ENCODE measurements at regions not wholly inside any gene's neighbourhood (a gene's known extent, or its start where the extent isn't known, plus 50 kb on each side); places are given as distances from the start of the nearest gene placed in this dataset.
A peak's percentile ranks its signal among the peaks of the same experiment; 100 is the strongest.

DNA sequence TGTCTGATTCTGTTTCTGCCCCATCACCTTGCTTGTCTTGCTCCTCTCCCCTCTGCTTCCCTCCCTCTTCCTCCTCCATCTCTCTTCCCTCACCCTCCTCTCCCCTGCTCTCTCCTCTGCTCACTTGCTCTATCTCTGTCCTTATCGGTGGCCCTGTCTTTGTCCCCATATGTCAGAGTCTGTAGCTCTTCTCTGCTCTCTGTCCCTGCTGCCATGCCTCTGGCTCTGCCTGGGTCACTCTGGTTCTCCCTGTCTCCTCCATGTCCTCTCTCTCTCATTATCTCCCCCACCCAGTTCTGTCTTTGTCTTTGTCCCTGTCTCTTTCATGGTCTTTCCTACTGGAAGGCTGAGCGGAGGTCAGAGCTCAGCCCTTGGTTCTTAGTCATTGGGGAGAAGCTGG, 169.1 kb upstream of the NLRP1 start:
- no peak for TF ChIP-seq POLR2A (IDR thresholded peaks at IDR 0.05; ENCODE audit: extremely low read depth, insufficient read length)
- TF ChIP-seq MYC (IDR thresholded peaks at IDR 0.05; ENCODE audit: low read depth, low read length): no peak
- TF ChIP-seq, protein P1, sequence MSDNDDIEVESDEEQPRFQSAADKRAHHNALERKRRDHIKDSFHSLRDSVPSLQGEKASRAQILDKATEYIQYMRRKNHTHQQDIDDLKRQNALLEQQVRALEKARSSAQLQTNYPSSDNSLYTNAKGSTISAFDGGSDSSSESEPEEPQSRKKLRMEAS (IDR thresholded peaks at IDR 0.05; ENCODE audit: low read depth, low read length): no peak
- TF ChIP-seq, protein P2, sequence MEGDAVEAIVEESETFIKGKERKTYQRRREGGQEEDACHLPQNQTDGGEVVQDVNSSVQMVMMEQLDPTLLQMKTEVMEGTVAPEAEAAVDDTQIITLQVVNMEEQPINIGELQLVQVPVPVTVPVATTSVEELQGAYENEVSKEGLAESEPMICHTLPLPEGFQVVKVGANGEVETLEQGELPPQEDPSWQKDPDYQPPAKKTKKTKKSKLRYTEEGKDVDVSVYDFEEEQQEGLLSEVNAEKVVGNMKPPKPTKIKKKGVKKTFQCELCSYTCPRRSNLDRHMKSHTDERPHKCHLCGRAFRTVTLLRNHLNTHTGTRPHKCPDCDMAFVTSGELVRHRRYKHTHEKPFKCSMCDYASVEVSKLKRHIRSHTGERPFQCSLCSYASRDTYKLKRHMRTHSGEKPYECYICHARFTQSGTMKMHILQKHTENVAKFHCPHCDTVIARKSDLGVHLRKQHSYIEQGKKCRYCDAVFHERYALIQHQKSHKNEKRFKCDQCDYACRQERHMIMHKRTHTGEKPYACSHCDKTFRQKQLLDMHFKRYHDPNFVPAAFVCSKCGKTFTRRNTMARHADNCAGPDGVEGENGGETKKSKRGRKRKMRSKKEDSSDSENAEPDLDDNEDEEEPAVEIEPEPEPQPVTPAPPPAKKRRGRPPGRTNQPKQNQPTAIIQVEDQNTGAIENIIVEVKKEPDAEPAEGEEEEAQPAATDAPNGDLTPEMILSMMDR (IDR thresholded peaks at IDR 0.05; ENCODE audit: low read depth, low read length): no peak
- no peak overlapping the region for H3K4me3 ChIP-seq (ENCODE audit: low read depth, low read length)
- no peak for DNase-seq (ENCODE audit: low read depth)

DNA sequence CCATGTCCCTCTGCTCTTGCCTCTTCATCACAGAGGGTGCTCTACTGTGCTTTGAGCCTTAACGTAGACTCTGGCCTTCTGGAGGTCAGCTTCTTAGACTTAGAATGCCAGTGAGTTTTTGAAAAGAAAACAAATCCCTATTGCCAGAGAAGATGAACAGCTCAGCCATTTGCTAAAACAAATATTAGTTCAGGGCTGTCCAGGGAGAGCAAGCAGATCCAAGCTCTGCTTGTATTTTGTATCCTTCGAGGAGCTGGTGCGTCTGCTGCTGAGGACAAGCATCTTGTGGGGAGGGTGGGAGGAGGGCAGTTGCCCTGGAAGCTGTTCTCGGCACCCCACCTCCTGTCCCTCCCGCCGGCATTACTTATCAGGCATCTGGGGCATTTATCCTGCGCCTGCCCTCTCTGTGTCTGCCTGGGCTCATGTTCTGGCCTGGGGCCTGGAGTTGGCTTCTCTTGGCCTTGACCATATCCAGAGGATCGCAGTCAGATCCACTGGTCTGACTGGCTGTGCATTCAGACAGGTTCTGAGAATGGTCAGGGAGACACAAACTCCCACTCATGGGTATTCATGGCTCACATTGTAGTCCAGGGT, 173.1 kb upstream of the NLRP1 start:
- DNase-seq (ENCODE audit: low read depth): no peak
- H3K4me3 ChIP-seq (ENCODE audit: low read depth, low read length): no peak overlapping the region
- TF ChIP-seq MYC (IDR thresholded peaks at IDR 0.05; ENCODE audit: low read depth, low read length) (no peak), POLR2A (IDR thresholded peaks at IDR 0.05; ENCODE audit: extremely low read depth, insufficient read length) (no peak)
- TF ChIP-seq, protein P2 (IDR thresholded peaks at IDR 0.05; ENCODE audit: low read depth, low read length): no peak
- TF ChIP-seq, protein P1 (IDR thresholded peaks at IDR 0.05; ENCODE audit: low read depth, low read length): no peak

DNA sequence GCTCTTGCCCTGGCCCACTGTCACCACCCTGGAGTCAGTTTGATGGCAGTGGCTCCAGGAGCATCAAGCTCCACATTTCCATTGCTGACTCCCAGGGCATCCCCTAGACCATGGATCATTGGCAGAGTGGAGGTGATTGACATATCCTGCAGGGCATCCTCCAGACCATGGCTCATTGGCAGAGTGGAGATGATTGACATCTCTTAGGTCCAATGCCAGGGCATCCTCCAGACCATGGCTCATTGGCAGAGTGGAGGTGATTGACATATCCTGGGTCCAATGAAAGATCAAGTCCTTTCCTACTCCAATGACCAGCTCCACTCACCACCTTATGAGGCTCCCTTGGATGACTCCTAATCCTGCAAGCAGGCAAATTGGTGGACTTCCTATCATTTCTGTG, 174.3 kb upstream of the NLRP1 start:
- peak; percentile 44 for DNase-seq (ENCODE audit: low read depth)
- H3K4me3 ChIP-seq (ENCODE audit: low read depth, low read length): no peak overlapping the region
- no peak for TF ChIP-seq POLR2A (IDR thresholded peaks at IDR 0.05; ENCODE audit: extremely low read depth, insufficient read length)

DNA sequence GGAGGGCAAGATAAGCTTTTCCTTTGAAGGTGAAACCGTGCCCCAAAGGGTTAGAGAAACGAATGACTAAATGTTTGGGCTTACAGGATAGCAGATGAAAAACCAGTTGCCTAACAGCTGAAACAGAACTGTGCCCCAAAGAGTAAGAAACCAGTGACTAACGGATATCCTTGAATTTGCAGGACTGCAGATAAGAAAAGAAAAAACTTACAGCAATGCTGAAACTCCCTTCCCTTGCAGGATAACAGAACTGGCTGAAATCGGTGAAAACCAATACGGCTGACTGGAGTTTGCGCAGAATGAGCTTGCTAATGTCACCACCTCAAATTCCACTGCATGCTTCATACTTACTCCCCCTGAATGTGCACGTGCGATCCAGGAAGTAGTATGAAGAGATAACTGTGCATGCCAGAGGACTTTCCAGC, 175.2 kb upstream of the NLRP1 start:
- no peak overlapping the region for H3K4me3 ChIP-seq (ENCODE audit: low read depth, low read length)
- DNase-seq (ENCODE audit: low read depth): no peak
- TF ChIP-seq, protein P2 (IDR thresholded peaks at IDR 0.05; ENCODE audit: low read depth, low read length): no peak
- TF ChIP-seq, protein P1 (IDR thresholded peaks at IDR 0.05; ENCODE audit: low read depth, low read length): no peak
- TF ChIP-seq POLR2A (IDR thresholded peaks at IDR 0.05; ENCODE audit: extremely low read depth, insufficient read length) (no peak), MYC (IDR thresholded peaks at IDR 0.05; ENCODE audit: low read depth, low read length) (no peak)

DNA sequence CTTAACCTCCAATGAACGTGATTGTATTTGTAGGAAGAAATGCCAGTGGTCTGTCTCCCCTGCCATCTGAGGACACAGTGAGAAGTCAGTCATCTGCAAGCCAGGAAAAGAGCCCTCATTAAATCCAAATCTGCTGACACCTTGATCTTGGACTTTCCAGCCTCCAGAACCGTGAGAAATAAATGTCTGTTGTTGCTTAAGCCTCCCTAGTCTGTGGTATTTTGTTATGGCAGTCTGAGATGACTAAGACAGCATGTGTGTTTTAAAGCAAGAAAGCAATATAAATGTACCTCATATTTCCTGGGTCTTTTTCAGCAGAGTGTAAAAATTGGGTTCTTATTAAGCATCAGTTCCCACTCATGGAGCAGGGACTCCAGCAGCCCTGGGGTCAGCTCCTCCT, 177.9 kb upstream of the NLRP1 start:
- no peak for DNase-seq (ENCODE audit: low read depth)
- TF ChIP-seq, protein P2 (IDR thresholded peaks at IDR 0.05; ENCODE audit: low read depth, low read length): no peak
- TF ChIP-seq POLR2A (IDR thresholded peaks at IDR 0.05; ENCODE audit: extremely low read depth, insufficient read length) (no peak), MYC (IDR thresholded peaks at IDR 0.05; ENCODE audit: low read depth, low read length) (no peak)
- TF ChIP-seq, protein P1 (IDR thresholded peaks at IDR 0.05; ENCODE audit: low read depth, low read length): no peak
- H3K4me3 ChIP-seq (ENCODE audit: low read depth, low read length): no peak overlapping the region

DNA sequence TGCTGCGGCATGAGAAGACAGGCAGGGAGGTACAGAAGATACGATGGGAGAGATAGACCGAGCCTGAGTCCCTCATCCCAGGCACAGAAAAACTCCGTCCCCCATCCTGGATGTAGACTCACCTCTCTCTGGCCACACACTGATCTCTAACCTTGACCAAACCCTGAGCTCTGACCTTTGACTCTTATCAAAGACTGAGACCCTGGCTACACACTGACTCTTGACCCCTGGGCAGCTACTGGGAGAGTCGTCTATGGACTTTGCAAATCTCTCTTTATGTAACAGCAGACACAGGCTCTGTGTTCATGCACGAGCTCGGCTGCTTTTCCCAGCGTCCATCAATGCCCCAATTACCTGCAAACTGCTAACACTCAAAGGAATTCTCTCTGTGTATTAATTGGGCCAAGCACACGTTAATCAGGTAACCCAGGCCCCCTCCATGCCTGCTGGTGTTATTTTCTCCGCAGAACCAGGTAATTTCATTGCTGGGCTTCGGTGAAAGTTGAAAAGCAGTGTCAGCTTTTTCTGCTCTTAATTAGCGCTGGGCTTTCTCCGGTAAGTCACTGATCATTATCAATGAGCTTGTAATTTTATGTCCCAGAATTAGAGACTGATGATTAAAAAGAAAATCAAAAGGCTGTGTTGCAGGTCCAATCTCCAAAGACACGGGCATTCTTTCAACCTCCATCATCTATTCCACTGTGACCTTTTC, 179.4 kb upstream of the NLRP1 start:
- H3K4me3 ChIP-seq (ENCODE audit: low read depth, low read length): no peak overlapping the region
- DNase-seq (ENCODE audit: low read depth): no peak
- TF ChIP-seq, protein P1 (IDR thresholded peaks at IDR 0.05; ENCODE audit: low read depth, low read length): no peak
- TF ChIP-seq, protein P2 (IDR thresholded peaks at IDR 0.05; ENCODE audit: low read depth, low read length): no peak
- TF ChIP-seq MYC (IDR thresholded peaks at IDR 0.05; ENCODE audit: low read depth, low read length) (no peak), POLR2A (IDR thresholded peaks at IDR 0.05; ENCODE audit: extremely low read depth, insufficient read length) (no peak)

All from NB4 (cell line).